HG02981 (cell line): ENCODE measurements at regions not wholly inside any gene's neighbourhood (a gene's known extent, or its start where the extent isn't known, plus 50 kb on each side); places are given as distances from the start of the nearest gene placed in this dataset.

Source experiments
- ATAC-seq: cut with Tn5 transposase; IDR thresholded peaks from one replicate; pipeline ENCODE4 v1.9.1; 2021; ENCODE audit warnings: mild to moderate bottlenecking, moderate library complexity; ENCODE audit not compliant: unreplicated experiment

DNA sequence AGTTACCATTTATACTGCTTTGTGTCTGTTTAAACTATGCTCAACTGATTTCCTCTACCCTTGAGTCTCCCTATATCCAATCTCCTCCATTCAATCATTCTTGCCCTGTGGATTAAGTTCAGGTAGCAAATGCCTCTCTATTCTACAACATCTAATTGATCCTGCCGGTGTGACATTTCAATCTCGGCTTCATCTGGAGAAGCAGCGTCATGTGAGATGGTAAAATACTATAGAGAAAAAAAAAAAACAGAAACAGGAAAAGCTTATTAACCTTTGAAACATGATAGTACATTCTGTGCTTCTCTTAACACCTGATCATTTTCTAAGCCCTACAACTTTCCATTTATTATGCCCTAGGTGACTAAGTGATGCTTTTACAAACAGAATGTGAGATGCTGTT, 89.4 kb downstream of the KCTD12 start:
- no peak for ATAC-seq

DNA sequence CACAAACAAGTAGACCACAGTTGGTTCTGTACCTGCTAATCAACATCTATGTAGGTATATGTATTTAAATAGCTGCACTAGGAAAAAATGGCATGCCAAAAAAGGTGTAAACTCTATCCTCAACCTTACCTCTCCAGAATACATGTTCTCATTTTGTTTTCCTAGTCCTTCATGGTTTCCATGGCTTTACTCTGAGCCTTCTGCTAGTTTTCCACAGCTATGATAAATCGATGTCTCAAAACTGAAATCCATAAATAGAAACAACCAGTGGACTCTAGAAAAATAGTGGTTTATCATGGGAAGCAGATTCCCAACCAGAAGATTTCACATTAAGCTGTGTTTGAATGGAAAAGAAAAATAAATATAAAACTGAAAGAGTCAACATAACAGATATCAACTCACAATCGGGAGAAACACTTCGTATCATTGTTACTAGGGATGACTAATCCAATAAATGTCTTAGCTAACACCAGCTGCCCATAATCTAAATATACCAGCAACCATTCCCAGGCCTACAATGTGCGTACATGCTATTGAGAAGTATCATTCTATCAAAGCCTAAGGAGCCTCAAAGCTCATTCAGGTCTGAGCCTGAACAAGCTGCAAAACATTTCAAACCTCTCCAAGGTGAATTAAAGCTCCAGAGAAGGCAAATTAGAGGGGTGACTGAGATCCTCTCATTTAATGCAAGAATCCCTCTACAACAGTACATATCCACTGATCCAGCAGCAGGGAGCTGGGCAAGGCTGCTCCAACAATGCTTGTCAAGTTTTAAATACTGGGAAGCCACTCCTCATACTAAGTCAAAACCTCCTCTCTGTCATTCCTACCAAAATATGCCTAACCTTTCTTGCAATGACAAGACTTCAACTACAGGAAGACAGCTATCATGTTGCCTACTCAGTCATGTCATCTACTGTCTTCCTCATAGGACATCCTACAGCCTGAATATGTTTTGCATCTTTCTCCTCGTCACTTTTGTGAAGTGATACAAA, 90.2 kb downstream of the KCTD12 start:
- no peak for ATAC-seq

GRCh38 chr13:76792731-76793347, 93.4 kb downstream of the KCTD12 start:
- ATAC-seq: no peak

DNA sequence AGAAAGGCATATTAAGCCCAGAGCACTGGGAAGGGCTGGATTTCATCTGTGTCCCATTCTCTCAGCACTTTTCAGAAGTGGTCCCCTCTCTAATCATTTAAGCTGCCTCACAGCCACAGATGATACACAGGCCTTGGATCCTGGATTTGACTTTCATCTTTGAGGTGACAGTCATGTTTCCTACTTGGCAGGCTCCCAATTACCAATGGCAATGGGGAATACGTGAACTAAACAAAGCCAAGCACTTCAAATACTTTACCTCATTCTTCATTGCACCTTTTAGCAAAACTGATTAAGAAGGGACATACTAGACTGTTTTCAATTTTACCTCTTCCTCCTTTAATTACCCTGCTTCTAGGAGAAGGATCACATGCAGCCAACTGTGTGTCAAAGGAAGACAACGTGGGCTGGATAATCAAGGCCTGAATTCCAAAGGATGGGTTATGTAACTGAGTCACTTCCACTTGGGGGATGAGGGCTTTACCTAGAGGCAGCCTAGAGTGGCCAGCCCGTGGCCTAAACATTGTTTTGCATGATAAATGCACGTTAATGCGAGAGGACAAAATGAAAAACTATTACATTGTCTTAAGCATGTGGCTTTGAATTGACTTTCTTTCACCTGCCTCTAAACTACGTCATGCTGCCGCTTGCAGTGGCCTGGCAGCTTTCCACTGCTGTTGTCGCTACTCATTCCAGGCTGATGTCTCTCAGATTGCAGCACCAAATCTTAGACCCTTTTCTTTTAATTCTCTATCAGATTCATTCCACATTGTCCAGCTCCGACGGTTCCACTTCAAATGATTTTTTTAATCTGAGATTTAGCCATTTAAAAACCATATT, 95.0 kb downstream of the KCTD12 start:
- no peak for ATAC-seq

- no peak for ATAC-seq
Measured at GRCh38 chr13:76790526-76790925, 95.7 kb downstream of the KCTD12 start.

- ATAC-seq: no peak
Measured at GRCh38 chr13:76783798-76784197, 102.4 kb downstream of the KCTD12 start.

DNA sequence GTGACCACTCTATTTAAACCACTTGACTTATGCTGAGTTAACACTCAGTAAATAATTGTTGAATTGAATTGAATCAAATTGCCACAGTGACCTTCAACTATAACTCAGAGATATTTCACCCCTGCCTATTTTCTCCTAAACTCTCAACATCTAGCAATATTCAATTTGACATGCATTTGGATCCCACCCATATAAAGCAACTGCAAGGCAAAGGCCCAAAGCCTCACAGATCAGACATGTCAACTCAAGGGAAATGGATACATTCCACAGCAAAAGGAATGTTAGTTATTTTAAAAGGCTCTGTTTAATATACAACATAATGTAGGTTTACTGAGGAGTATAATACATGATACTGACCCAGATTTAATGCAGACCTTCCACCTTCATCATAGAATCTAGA, 107.4 kb downstream of the KCTD12 start:
- no peak for ATAC-seq

DNA sequence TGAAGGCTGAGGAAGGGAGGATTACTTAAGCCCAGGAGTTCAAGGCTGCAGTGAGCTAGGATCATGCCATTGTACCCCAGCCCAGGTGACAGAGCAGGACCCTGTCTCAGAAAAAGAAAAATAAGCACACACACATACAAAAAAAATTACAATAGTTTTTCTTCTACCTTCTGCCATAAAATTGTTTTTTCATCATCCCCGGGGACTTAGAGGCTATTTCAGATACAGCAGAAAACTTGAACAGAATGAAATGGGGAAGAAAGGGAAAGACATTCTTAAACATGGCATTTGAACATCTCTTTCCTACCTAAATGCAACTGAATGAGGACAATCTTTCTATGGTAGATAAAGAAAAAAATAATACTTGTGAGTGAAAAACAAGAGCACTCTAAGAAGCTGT, 109.1 kb downstream of the KCTD12 start:
- no peak for ATAC-seq

DNA sequence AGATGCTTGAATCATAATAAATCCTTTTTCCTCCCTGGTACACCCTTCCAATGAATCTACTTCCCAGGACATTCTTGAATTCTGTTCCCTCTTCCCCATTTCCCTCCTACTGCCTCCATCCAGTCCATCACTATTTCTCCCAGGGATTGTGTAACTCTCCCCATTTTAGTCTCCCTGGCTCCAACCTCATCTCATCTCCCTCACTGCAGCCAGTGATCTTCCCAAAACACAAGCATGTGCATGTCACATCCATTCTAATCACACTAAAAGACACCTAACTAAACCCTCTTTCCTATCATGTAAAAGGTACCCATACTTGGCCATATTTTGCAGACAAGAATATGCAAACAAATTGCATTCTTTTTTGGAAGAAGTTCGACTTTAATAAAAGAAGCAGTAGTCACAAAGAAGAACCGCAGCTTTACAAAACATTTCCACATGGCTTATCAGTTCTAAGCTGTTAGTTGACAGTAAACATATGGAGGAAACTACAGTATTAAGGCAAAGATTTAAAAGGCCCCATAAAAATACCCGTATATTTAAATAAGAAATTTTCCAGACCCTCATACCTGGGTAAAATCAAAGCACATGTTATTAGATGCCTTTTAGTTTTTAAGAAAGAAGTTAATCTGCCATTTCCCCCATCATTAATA, 111.0 kb downstream of the KCTD12 start:
- no peak for ATAC-seq

DNA sequence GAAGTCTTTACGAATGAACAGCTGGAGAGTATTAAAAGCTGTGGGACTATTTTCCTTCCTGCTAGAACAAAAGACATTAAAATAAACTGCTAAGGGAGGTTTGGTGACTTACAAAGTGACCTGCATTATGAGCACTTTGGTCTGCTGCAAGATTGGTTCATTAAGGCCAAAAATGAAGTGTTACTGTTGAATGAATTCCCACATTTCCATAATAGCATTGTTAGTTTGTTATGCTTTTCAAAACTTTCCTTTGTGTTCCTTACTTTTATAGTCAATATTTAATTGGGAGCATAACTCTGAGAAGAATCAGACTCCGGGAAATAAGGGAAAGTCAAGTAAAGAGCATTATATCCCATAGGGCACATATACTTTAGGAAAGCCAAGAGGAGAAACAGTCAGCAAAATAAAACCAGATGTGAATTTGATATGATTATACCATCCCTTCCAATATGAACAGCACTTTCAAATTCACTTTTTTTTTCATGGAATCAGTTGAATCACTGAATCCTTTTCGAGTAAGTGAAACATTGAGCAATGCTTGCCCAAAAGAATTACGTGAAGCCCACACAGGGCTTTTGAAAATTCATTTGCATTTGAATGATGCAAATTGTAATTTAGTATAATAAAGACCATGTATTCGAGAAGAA, 112.6 kb downstream of the KCTD12 start:
- no peak for ATAC-seq

DNA sequence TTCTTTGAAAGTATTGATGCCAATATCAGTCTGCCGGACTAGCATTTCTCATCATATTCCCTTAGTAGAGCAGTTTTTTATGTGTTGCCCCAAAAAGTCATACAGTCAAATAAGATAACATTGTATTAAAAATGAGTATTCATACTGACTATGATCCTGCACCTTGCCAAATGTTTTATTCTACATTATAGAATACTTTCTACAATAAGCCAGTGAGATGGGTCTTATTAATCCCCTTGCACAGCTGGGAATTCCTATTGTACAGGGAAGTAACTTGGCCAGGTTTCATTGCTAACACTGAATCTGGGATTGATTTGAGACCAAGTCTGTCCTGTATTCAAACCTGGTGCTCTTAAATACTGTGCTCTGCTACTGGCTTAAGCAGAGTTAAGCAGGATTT, 114.0 kb downstream of the KCTD12 start:
- no peak for ATAC-seq

- no peak for ATAC-seq
Measured at GRCh38 chr13:76769271-76769791, 116.9 kb downstream of the KCTD12 start.

DNA sequence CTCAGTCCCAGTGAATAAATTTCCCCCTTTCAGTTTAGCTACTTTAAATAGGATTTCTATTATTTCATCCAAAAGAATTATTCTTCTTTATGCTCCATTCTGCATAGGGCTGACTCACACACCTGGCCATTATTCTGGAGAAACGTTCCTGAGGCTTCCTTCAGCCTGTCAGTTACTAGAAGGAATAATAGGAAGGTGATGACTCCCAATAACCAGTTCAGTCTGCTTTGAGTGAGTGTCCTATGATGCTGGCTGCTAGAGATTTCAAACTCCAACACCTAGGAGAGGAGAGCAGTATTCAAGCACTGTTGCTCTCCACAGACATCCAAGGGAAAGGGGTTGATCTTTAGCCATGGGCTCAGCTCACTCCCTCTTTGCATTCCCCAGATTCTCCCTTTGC, 117.8 kb downstream of the KCTD12 start:
- ATAC-seq: no peak

DNA sequence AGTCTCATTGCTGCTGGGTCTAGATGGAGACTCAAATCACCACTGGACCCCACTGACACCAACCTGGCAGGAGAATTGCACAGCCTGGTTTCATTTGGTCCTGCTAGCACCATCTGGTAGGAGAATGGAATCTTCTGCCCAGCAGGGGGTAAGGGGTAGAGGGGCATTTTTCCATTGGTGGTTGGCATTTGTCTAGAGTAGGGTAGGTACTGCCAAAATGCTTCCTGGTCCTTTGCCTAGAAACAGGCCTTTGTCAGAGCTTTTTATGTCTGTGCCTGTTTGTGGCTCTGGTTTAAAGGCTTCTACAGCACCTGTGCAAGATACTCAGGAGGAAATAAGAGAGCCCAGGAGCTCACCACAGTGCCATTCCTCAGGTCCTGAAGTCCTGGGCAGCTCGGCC, 121.3 kb downstream of the KCTD12 start:
- no peak for ATAC-seq

DNA sequence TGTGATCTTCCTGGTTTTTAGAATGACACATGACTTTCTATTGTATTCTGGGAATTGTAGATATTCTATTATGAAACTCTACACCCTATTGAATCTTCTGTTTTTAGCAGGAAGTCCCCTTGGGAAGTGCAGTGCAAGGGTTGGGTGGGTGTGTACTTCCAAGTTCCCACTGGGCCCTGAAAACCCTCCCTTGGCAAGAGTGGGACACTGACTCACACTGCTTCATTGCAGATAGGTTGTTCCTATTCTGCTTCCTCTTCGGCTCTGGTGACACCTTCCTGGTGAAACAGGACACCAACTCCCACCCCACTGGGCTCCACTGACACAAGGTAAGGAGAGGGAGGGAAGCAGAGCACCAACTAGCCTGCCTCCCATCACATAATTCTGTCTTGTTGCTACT, 121.8 kb downstream of the KCTD12 start:
- no peak for ATAC-seq

GRCh38 chr13:76762721-76763120, 123.5 kb downstream of the KCTD12 start:
- ATAC-seq: no peak

DNA sequence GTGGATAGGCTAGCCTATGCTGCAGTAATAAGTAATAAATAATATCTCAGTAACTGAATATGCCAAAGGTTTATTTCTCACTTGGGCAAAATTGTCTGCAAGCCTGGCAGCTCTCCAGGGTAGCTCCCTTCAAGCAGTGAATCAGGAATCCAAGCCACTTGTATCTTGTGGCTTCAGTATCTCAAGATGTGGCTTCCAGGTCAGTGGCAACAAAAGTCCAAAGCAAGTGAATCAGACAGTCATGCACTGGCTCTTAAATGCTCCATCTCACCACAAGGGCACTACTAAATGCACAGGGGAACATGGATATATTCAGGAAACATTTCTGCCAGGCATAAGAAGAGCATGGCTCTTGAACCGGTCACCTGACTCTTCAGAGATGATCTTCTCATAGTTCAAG, 126.3 kb downstream of the KCTD12 start:
- ATAC-seq: no peak

DNA sequence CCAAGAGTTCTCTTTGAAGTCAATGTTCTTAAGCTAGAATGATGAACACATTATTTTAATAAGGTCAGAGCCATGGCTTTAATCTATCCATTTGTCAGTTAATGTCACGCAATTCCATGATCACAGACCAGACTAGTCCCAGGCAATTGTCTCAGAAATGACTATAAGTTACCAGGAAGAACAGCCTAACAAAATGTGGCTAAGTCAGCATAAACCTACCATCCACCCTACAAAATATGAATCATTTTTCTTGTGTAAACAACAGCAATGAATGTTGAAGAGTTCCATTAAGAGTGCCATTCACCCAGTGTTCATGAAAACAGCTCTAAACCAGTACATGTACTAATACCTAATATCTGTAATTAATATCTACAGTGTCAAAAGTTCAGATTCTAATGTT, 127.5 kb downstream of the KCTD12 start:
- no peak for ATAC-seq

DNA sequence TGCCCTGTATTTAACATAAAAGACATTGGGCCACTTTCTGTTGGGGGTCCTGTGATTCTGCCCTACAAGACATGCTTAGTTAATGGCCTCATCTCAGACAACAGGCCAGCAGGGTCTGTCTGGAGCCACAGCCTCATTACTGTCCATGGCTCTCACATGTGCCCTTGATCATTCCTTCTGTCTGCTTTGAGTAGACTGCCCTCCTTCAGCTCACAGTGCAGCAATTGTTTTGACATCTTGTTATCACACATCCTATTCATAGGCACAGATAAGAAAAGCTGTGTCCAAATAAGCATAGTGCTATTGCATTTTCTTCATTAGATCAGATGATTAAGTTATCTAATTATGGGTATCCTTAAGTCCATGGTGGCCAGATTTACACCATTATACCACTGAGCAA, 127.9 kb downstream of the KCTD12 start:
- ATAC-seq: no peak

DNA sequence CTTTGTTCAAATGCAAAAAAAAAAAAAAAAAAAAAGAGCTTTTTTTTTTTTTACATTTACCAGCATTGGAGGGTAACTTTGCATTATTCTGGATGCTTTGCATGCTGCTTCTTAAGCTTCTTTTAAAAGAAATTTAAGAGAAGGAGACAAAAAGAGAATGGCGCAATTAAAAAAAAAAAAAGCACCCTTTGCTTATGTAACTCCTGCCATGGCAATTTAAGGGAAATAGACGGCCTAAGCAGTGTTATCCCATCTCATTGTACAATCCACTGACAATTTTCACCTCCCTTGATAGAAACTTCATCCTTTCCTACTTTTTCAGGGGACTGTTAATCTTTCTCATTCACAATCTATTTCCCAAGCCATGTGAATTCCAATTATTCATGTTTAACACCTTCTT, 129.8 kb downstream of the KCTD12 start:
- ATAC-seq: no peak
